Ovary (tissue), 7 donors: ENCODE measurements at regions not wholly inside any gene's neighbourhood (a gene's known extent, or its start where the extent isn't known, plus 50 kb on each side); places are given as distances from the start of the nearest gene placed in this dataset.

Experiments used
- DNase-seq, 5 donors: peaks; one replicate each; pipeline ENCODE4 v3.0.0-alpha.2; 2019 to 2020
- H3K27ac ChIP-seq, 2 donors: fragments of 200-600 bp; one replicate each; pipeline versions ENCODE4 v1.5.1 to v1.8.0; 2019 to 2022
- H3K27me3 ChIP-seq: fragments of 200-600 bp; one replicate; pipeline ENCODE4 v1.8.0; 2022
- H3K36me3 ChIP-seq: fragments of 200-600 bp; sonication (generic); one replicate; pipeline ENCODE4 v1.5.1; 2019
- H3K4me1 ChIP-seq: one replicate; pipeline ENCODE4 v1.8.1; 2013; ENCODE audit warnings: mild to moderate bottlenecking, moderate library complexity; ENCODE audit not compliant: insufficient read depth
- H3K4me3 ChIP-seq: fragments of 200-600 bp; sonication (generic); one replicate; pipeline ENCODE4 v1.5.1; 2017
- H3K9me3 ChIP-seq, 2 donors: fragments of 200-600 bp in 1 of 2; sonication (generic) in 1 of 2; one replicate each; pipeline versions ENCODE4 v1.5.1 to v1.8.1; 2013 to 2019; ENCODE audit warnings: mild to moderate bottlenecking in 1 of 2, moderate library complexity in 1 of 2
- CTCF ChIP-seq, 3 donors: fragments of 450-650 bp in 2 of 3; fragments of 200-600 bp in 1 of 3; IDR thresholded peaks; one replicate each; pipeline versions ENCODE4 v1.5.1 to v1.8.0; 2016 to 2022; ENCODE audit warnings: antibody characterized with exemption in 3 of 3, mild to moderate bottlenecking in 1 of 3
- EP300 ChIP-seq: sonication (generic); formaldehyde crosslinking; IDR thresholded peaks from one replicate; pipeline ENCODE4 v1.6.1; 2017; ENCODE audit warnings: antibody characterized with exemption
- POLR2A ChIP-seq: fragments of 450-650 bp; IDR thresholded peaks from one replicate; pipeline ENCODE4 v1.6.1; 2017; ENCODE audit warnings: antibody characterized with exemption, mild to moderate bottlenecking, moderate library complexity
- WGBS, 3 donors: extraction: QIAGEN DNeasy Blood & Tissue Kit in 1 of 3; methylation state at CpG; one replicate each; pipeline versions ENCODE4 v1.1.5 to v1.1.7; 2013 to 2017; 5-methylcytosine and 5-hydroxymethylcytosine counted together
- intact Hi-C, 4 donors: fragments of 100-400 bp; cut with DNase I; formaldehyde crosslinking; loops; one replicate each; pipeline versions ENCODE4 v1.11.0 to v1.15.1; 2022 to 2023
- donor health status: DM: no; HTN: no; CAD: no; lungs with moderate emphysema.
- donor health status: DM: no; HTN: no; CAD: no.
- donor health status: Bipolar disorder and iron deficiency.
- donor health status: DM: no; HTN: no; CAD: no.
- donor health status: DM: yes; HTN: yes; CAD: no.

- intact Hi-C loops, result no loop called here
- H3K4me1 ChIP-seq, result no peaks in the 10 kb centered on the region
- H3K9me3 ChIP-seq, result no peaks in the 10 kb centered on the region
- no peaks in the 10 kb centered on the region for H3K27me3 ChIP-seq
- 76 to 81% (median 81%) methylated on average over 3 of the region's 3 CpGs for WGBS, 3 donors
- no peak for TF ChIP-seq EP300
- TF ChIP-seq POLR2A, result no peak
- no peak for DNase-seq
- H3K4me3 ChIP-seq, result no peak overlapping the region
- H3K27ac ChIP-seq, result no peak overlapping the region
- H3K36me3 ChIP-seq, result no peaks in the 10 kb centered on the region
Measured at GRCh38 chr3:153463895-153464294, 301.9 kb downstream of the RAP2B start.

- DNase-seq, result no peak
- no peak for TF ChIP-seq CTCF (IDR thresholded peaks at IDR 0.05)
- no peak for TF ChIP-seq POLR2A
- no peak for TF ChIP-seq EP300
- no peak overlapping the region for H3K4me3 ChIP-seq
- no peak overlapping the region for H3K27ac ChIP-seq
- intact Hi-C loops, result no loop called here
- WGBS, 3 donors, result 97 to 98% (median 98%) methylated on average over 1 of the region's 1 CpG
- H3K9me3 ChIP-seq, result no peaks in the 10 kb centered on the region
- H3K36me3 ChIP-seq, result no peaks in the 10 kb centered on the region
- no peaks in the 10 kb centered on the region for H3K27me3 ChIP-seq
- no peaks in the 10 kb centered on the region for H3K4me1 ChIP-seq
Measured at GRCh38 chr3:153469162-153469561, 307.1 kb downstream of the RAP2B start.

- TF ChIP-seq POLR2A, result no peak
- TF ChIP-seq EP300, result no peak
- no peak for TF ChIP-seq CTCF (IDR thresholded peaks at IDR 0.05)
- H3K36me3 ChIP-seq, result no peaks in the 10 kb centered on the region
- H3K27me3 ChIP-seq, result no peaks in the 10 kb centered on the region
- no peak for DNase-seq
- intact Hi-C loops, result no loop called here
- H3K27ac ChIP-seq, result no peak overlapping the region
- no peak overlapping the region for H3K4me3 ChIP-seq
- 79 to 82% (median 80%) methylated on average over 3 of the region's 3 CpGs for WGBS, 3 donors
- no peaks in the 10 kb centered on the region for H3K4me1 ChIP-seq
- no peaks in the 10 kb centered on the region for H3K9me3 ChIP-seq
Measured at GRCh38 chr3:153484842-153485241, 322.8 kb downstream of the RAP2B start.

- intact Hi-C loops, result no loop called here
- no peak overlapping the region for H3K27ac ChIP-seq
Measured at GRCh38 chr3:153495422-153495821, 333.4 kb downstream of the RAP2B start.

GRCh38 chr3:153502682-153503081, 340.7 kb downstream of the RAP2B start:
- Histone ChIP-seq H3K36me3 (no peaks in the 10 kb centered on the region), H3K27me3 (no peaks in the 10 kb centered on the region), H3K9me3 (no peaks in the 10 kb centered on the region), H3K4me3 (no peak overlapping the region), H3K4me1 (no peaks in the 10 kb centered on the region), H3K27ac (no peak overlapping the region)
- intact Hi-C loops, result no loop called here
- no peak for DNase-seq
- no peak for TF ChIP-seq CTCF (IDR thresholded peaks at IDR 0.05)
- WGBS, 3 donors, result 93 to 96% (median 94%) methylated on average over 1 of the region's 1 CpG

More at GRCh38 chr3:153495422-153495821, 333.4 kb downstream of the RAP2B start:
- Histone ChIP-seq H3K27me3 (no peaks in the 10 kb centered on the region), H3K4me3 (no peak overlapping the region), H3K9me3 (no peaks in the 10 kb centered on the region), H3K36me3 (no peaks in the 10 kb centered on the region), H3K4me1 (no peaks in the 10 kb centered on the region)
- TF ChIP-seq CTCF (IDR thresholded peaks at IDR 0.05) (no peak), EP300 (no peak), POLR2A (no peak)
- DNase-seq, result no peak
